Mesendoderm (in vitro differentiated cells): ENCODE measurements at regions not wholly inside any gene's neighbourhood (a gene's known extent, or its start where the extent isn't known, plus 50 kb on each side); places are given as distances from the start of the nearest gene placed in this dataset.
A peak's percentile ranks its signal among the peaks of the same experiment; 100 is the strongest.

Experiments
- DNase-seq: peaks from one replicate; pipeline ENCODE4 v3.0.0; 2013
- H2AK5ac ChIP-seq: 2 replicates; pipeline ENCODE4 v1.6.1; 2013; ENCODE audit warnings: low read length, inconsistent platforms
- H2BK120ac ChIP-seq: 2 replicates; pipeline ENCODE4 v1.6.1; 2013; ENCODE audit warnings: low read depth, mild to moderate bottlenecking, low read length, moderate library complexity, mixed read lengths
- H2BK15ac ChIP-seq: replicated peaks from 2 replicates; pipeline ENCODE4 v1.6.1; 2013; ENCODE audit warnings: low read depth, mild to moderate bottlenecking, moderate library complexity
- H2BK5ac ChIP-seq: 2 replicates; pipeline ENCODE4 v1.6.1; 2013; ENCODE audit warnings: low read length, inconsistent platforms
- H3K18ac ChIP-seq: 2 replicates; pipeline ENCODE4 v1.6.1; 2013; ENCODE audit warnings: mild to moderate bottlenecking, low read length, mixed read lengths
- H3K23ac ChIP-seq: one replicate; pipeline ENCODE4 v1.6.1; 2013; ENCODE audit warnings: low read length
- H3K27ac ChIP-seq: 2 replicates; pipeline ENCODE4 v1.5.1; 2013; ENCODE audit warnings: low read depth, mild to moderate bottlenecking, inconsistent platforms, low read length, moderate library complexity
- H3K27me3 ChIP-seq: 2 replicates; pipeline ENCODE4 v1.6.1; 2013; ENCODE audit warnings: low read length, control low read depth, mild to moderate bottlenecking, inconsistent platforms; ENCODE audit not compliant: insufficient read depth, poor library complexity
- H3K36me3 ChIP-seq: 2 replicates; pipeline ENCODE4 v1.6.1; 2013; ENCODE audit warnings: low read length, inconsistent platforms; ENCODE audit not compliant: control insufficient read depth, insufficient read depth
- H3K4ac ChIP-seq: one replicate; pipeline ENCODE4 v1.6.1; 2013; ENCODE audit warnings: low read depth, mild to moderate bottlenecking, low read length, moderate library complexity
- H3K4me1 ChIP-seq: 2 replicates; pipeline ENCODE4 v1.6.1; 2013; ENCODE audit warnings: low read depth, low read length, inconsistent platforms; ENCODE audit not compliant: control insufficient read depth
- H3K4me2 ChIP-seq: 2 replicates; pipeline ENCODE4 v1.6.1; 2013; ENCODE audit warnings: low read length
- H3K4me3 ChIP-seq: 2 replicates; pipeline ENCODE4 v1.5.1; 2013; ENCODE audit warnings: mild to moderate bottlenecking, low read length
- H3K56ac ChIP-seq: one replicate; pipeline ENCODE4 v1.6.1; 2013; ENCODE audit warnings: low read length
- H3K79me1 ChIP-seq: 2 replicates; pipeline ENCODE4 v1.6.1; 2013; ENCODE audit warnings: low read length, inconsistent platforms
- H3K79me2 ChIP-seq: 2 replicates; pipeline ENCODE4 v1.6.1; 2013; ENCODE audit warnings: mild to moderate bottlenecking, low read length; ENCODE audit not compliant: control insufficient read depth, insufficient read depth
- H3K9ac ChIP-seq: 2 replicates; pipeline ENCODE4 v1.6.1; 2013; ENCODE audit warnings: low read length, inconsistent platforms
- H4K5ac ChIP-seq: one replicate; pipeline ENCODE4 v1.6.1; 2013; ENCODE audit warnings: low read length
- H4K8ac ChIP-seq: one replicate; pipeline ENCODE4 v1.6.1; 2013; ENCODE audit warnings: low read depth, mild to moderate bottlenecking, control low read depth, low read length, moderate library complexity
- WGBS: extraction: QIAGEN DNeasy Blood & Tissue Kit; methylation state at CpG from one replicate; pipeline ENCODE4 v1.1.7; 2013; ENCODE audit warnings: low lambda C conversion rate, missing lambda C conversion rate; ENCODE audit not compliant: insufficient coverage; ENCODE audit errors: extremely low coverage; 5-methylcytosine and 5-hydroxymethylcytosine counted together

GRCh38 chr3:106552351-106553043, 683.7 kb upstream of the CBLB start:
- H3K79me2 ChIP-seq: no peaks in the 10 kb centered on the region
- no peak overlapping the region for H2BK15ac ChIP-seq
- no peaks in the 10 kb centered on the region for H3K79me1 ChIP-seq
- H3K9ac ChIP-seq: no peak overlapping the region
- no peak overlapping the region for H3K56ac ChIP-seq
- H3K4me2 ChIP-seq: no peak overlapping the region
- no peaks in the 10 kb centered on the region for H3K4me1 ChIP-seq
- no peak overlapping the region for H3K4me3 ChIP-seq
- no peaks in the 10 kb centered on the region for H3K36me3 ChIP-seq
- H3K23ac ChIP-seq: no peak overlapping the region
- no peaks in the 10 kb centered on the region for H3K27me3 ChIP-seq
- WGBS: no CpG with 5 or more reads among the region's 4 CpGs
- peak; percentile 21 for DNase-seq
- H2AK5ac ChIP-seq: no peak overlapping the region
- no peak overlapping the region for H2BK5ac ChIP-seq
- H4K5ac ChIP-seq: no peak overlapping the region
- no peak overlapping the region for H3K4ac ChIP-seq
- H4K8ac ChIP-seq: no peak overlapping the region
- no peak overlapping the region for H3K27ac ChIP-seq
- no peak overlapping the region for H2BK120ac ChIP-seq
- H3K18ac ChIP-seq: no peak overlapping the region

DNA sequence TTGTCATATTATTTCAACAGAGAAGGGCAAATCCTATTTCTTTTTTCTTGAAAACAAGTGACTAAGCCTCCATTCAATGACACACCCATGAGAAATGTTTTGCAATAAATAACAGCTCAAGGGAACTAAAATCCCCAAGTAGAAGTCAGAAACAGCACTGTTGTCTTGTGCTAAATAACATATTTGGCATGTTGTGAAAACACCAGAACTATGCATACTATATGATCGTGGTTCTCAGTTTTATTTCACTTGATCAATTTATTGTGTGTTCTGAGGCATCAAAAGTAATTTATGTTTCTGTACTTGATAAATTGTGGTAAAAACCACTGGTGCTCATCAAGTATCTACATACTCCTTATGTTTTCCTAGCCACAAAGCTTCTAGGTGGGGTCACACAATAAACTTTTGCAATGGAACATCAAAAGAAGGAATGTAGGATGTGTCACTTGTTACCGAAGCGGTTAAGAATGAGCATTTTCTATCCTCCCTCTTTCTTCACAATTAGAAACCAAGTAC, 691.7 kb upstream of the CBLB start:
- Histone ChIP-seq H2AK5ac (no peak overlapping the region), H3K27ac (no peak overlapping the region), H3K4me2 (no peak overlapping the region), H3K4ac (no peak overlapping the region), H3K79me1 (no peaks in the 10 kb centered on the region), H4K8ac (no peak overlapping the region), H2BK120ac (no peak overlapping the region), H3K4me1 (no peaks in the 10 kb centered on the region), H2BK5ac (no peak overlapping the region), H3K23ac (no peak overlapping the region), H3K4me3 (no peak overlapping the region), H3K36me3 (no peaks in the 10 kb centered on the region), H3K56ac (no peak overlapping the region), H3K9ac (no peak overlapping the region), H2BK15ac (no peak overlapping the region), H3K18ac (no peak overlapping the region), H3K79me2 (no peaks in the 10 kb centered on the region), H3K27me3 (no peaks in the 10 kb centered on the region), H4K5ac (no peak overlapping the region)
- no peak for DNase-seq
- no CpG with 5 or more reads among the region's 3 CpGs for WGBS

DNA sequence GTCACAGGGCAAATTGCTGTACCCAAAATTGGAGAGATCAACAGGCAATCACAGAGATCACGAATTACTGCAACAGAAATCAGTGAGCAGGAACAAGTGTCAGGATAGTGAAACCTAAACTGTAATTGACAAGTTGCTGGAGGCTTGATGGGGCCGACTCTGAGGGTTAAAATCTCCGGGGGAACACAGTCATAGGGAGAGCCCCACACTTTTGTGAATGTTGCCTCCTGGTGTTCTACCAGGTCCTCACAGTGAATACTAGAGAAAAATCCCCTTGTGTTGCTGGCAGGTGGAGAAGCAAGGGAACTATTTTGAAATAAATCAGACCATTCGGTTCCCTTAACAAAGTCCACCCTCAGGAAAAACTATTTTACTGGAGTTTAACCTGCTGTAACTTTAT, 697.5 kb upstream of the CBLB start:
- H2AK5ac ChIP-seq: no peak overlapping the region
- H3K27me3 ChIP-seq: no peaks in the 10 kb centered on the region
- no peak overlapping the region for H3K18ac ChIP-seq
- H4K5ac ChIP-seq: no peak overlapping the region
- no peaks in the 10 kb centered on the region for H3K79me1 ChIP-seq
- H3K56ac ChIP-seq: no peak overlapping the region
- H3K4ac ChIP-seq: no peak overlapping the region
- H3K36me3 ChIP-seq: no peaks in the 10 kb centered on the region
- peak; percentile 25 for DNase-seq
- no peak overlapping the region for H2BK15ac ChIP-seq
- peak overlapping the region; percentile 13 for H4K8ac ChIP-seq
- no peak overlapping the region for H3K27ac ChIP-seq
- H3K23ac ChIP-seq: no peak overlapping the region
- WGBS: no CpG with 5 or more reads among the region's 4 CpGs
- H3K79me2 ChIP-seq: no peaks in the 10 kb centered on the region
- H3K9ac ChIP-seq: no peak overlapping the region
- H3K4me2 ChIP-seq: no peak overlapping the region
- H2BK5ac ChIP-seq: no peak overlapping the region
- H3K4me3 ChIP-seq: no peak overlapping the region
- H2BK120ac ChIP-seq: no peak overlapping the region
- H3K4me1 ChIP-seq: no peaks in the 10 kb centered on the region

DNA sequence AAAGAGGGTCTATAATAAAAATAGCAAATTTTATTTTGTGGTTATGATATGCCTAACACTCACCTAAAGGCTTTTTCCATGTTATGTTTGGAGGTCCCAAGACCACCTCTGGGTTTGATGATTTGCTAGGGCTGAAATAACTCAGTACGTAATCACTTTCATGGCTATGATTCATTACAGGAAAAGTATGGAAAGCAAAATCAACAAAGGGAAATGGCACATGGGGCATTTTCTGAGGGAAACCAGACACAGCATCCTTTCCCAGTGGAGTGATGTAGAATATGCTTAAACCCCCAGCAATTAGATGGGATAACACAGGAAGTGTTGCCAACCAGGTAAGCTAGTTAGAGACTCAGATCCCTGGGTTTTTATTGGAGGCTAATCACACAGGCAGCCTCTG, 701.6 kb upstream of the CBLB start:
- Histone ChIP-seq H3K36me3 (no peaks in the 10 kb centered on the region), H2BK5ac (no peak overlapping the region), H3K9ac (no peak overlapping the region), H3K27me3 (no peaks in the 10 kb centered on the region), H4K8ac (no peak overlapping the region), H4K5ac (no peak overlapping the region), H3K27ac (no peak overlapping the region), H3K56ac (no peak overlapping the region), H3K4me1 (no peaks in the 10 kb centered on the region), H3K4me3 (no peak overlapping the region), H3K4me2 (no peak overlapping the region), H2AK5ac (no peak overlapping the region), H3K79me2 (no peaks in the 10 kb centered on the region), H3K23ac (no peak overlapping the region), H2BK120ac (no peak overlapping the region), H3K4ac (no peak overlapping the region), H3K18ac (no peak overlapping the region), H3K79me1 (no peaks in the 10 kb centered on the region), H2BK15ac (no peak overlapping the region)
- DNase-seq: no peak
- no CpG with 5 or more reads among the region's 1 CpG for WGBS

GRCh38 chr3:106573605-106574004, 704.8 kb upstream of the CBLB start:
- WGBS: no CpG with 5 or more reads among the region's 3 CpGs
- no peaks in the 10 kb centered on the region for H3K36me3 ChIP-seq
- no peak overlapping the region for H3K4me3 ChIP-seq
- H3K27ac ChIP-seq: no peak overlapping the region
- no peaks in the 10 kb centered on the region for H3K79me2 ChIP-seq
- no peak for DNase-seq
- no peak overlapping the region for H2BK5ac ChIP-seq
- no peak overlapping the region for H3K9ac ChIP-seq
- H3K4me1 ChIP-seq: no peaks in the 10 kb centered on the region
- no peaks in the 10 kb centered on the region for H3K79me1 ChIP-seq
- no peak overlapping the region for H3K4ac ChIP-seq
- H3K4me2 ChIP-seq: no peak overlapping the region
- H3K18ac ChIP-seq: no peak overlapping the region
- no peak overlapping the region for H4K5ac ChIP-seq
- H4K8ac ChIP-seq: no peak overlapping the region
- H2BK15ac ChIP-seq: no peak overlapping the region
- H2BK120ac ChIP-seq: no peak overlapping the region
- H3K27me3 ChIP-seq: no peaks in the 10 kb centered on the region
- H3K23ac ChIP-seq: no peak overlapping the region
- H3K56ac ChIP-seq: no peak overlapping the region
- H2AK5ac ChIP-seq: no peak overlapping the region

- H3K79me1 ChIP-seq: no peaks in the 10 kb centered on the region
- H3K4me1 ChIP-seq: no peaks in the 10 kb centered on the region
- H2BK120ac ChIP-seq: no peak overlapping the region
- H3K4me2 ChIP-seq: no peak overlapping the region
- no peak overlapping the region for H4K5ac ChIP-seq
- H3K18ac ChIP-seq: no peak overlapping the region
- no peak overlapping the region for H3K23ac ChIP-seq
- H3K4me3 ChIP-seq: no peak overlapping the region
- H3K36me3 ChIP-seq: no peaks in the 10 kb centered on the region
- H3K4ac ChIP-seq: no peak overlapping the region
- H2BK15ac ChIP-seq: no peak overlapping the region
- H3K79me2 ChIP-seq: no peaks in the 10 kb centered on the region
- no peak overlapping the region for H3K56ac ChIP-seq
- no peak overlapping the region for H4K8ac ChIP-seq
- WGBS: no CpG with 5 or more reads among the region's 1 CpG
- H3K27me3 ChIP-seq: no peaks in the 10 kb centered on the region
- H3K27ac ChIP-seq: no peak overlapping the region
- no peak overlapping the region for H2AK5ac ChIP-seq
- no peak for DNase-seq
- no peak overlapping the region for H2BK5ac ChIP-seq
- H3K9ac ChIP-seq: no peak overlapping the region
Observed at GRCh38 chr3:106575029-106575428, 706.2 kb upstream of the CBLB start.
